GM19397 (cell line): ENCODE measurements at regions not wholly inside any gene's neighbourhood (a gene's known extent, or its start where the extent isn't known, plus 50 kb on each side); places are given as distances from the start of the nearest gene placed in this dataset.
"Not testable (repeated sequence)": the region's sequence is repeated elsewhere in the genome, so short reads cannot be mapped to it uniquely, and the experiment has no call there.

ENCODE experiments used
- ATAC-seq: cut with Tn5 transposase; IDR thresholded peaks from one replicate; pipeline ENCODE4 v1.9.1; 2021; ENCODE audit warnings: mild to moderate bottlenecking, moderate library complexity; ENCODE audit not compliant: unreplicated experiment

GRCh38 chr5:103741984-103742383 lies 179.4 kb upstream of the NUDT12 start:
- no peak for ATAC-seq

GRCh38 chr5:103736343-103736742 lies 173.8 kb upstream of the NUDT12 start:
- not testable (repeated sequence) for ATAC-seq

GRCh38 chr5:103724271-103724670 lies 161.7 kb upstream of the NUDT12 start:
- ATAC-seq: no peak

- no peak for ATAC-seq
These were observed 158.6 kb upstream of the NUDT12 start for GRCh38 chr5:103721183-103721582.

- ATAC-seq: no peak
These were observed 155.5 kb upstream of the NUDT12 start for GRCh38 chr5:103718108-103718507.

GRCh38 chr5:103708601-103709000 lies 146.0 kb upstream of the NUDT12 start:
- ATAC-seq: no peak

- ATAC-seq: no peak
These were observed 144.5 kb upstream of the NUDT12 start for GRCh38 chr5:103706939-103707682.

- ATAC-seq: no peak
These were observed 141.0 kb upstream of the NUDT12 start for GRCh38 chr5:103703617-103704016.

GRCh38 chr5:103693517-103693916 lies 130.9 kb upstream of the NUDT12 start:
- no peak for ATAC-seq

GRCh38 chr5:103690676-103691075 lies 128.1 kb upstream of the NUDT12 start:
- no peak for ATAC-seq

- ATAC-seq: no peak
These were observed 117.3 kb upstream of the NUDT12 start for GRCh38 chr5:103679873-103680272.

- not testable (repeated sequence) for ATAC-seq
These were observed 113.6 kb upstream of the NUDT12 start for GRCh38 chr5:103676198-103676597.

GRCh38 chr5:103674739-103675138 lies 112.2 kb upstream of the NUDT12 start:
- no peak for ATAC-seq

- ATAC-seq: no peak
These were observed 111.7 kb upstream of the NUDT12 start for GRCh38 chr5:103674251-103674650.

- ATAC-seq: no peak
These were observed 107.0 kb upstream of the NUDT12 start for GRCh38 chr5:103669615-103670014.

GRCh38 chr5:103668281-103668680 lies 105.7 kb upstream of the NUDT12 start:
- ATAC-seq: no peak

GRCh38 chr5:103667068-103667467 lies 104.5 kb upstream of the NUDT12 start:
- ATAC-seq: no peak

GRCh38 chr5:103657301-103657700 lies 94.7 kb upstream of the NUDT12 start:
- ATAC-seq: no peak

GRCh38 chr5:103648086-103648485 lies 85.5 kb upstream of the NUDT12 start:
- ATAC-seq: no peak

- no peak for ATAC-seq
These were observed 84.4 kb upstream of the NUDT12 start for GRCh38 chr5:103646698-103647614.

- ATAC-seq: no peak
These were observed 83.2 kb upstream of the NUDT12 start for GRCh38 chr5:103645816-103646215.

- no peak for ATAC-seq
These were observed 76.4 kb upstream of the NUDT12 start for GRCh38 chr5:103638979-103639378.
